ENCODE measurements at regions not wholly inside any gene's neighbourhood (a gene's known extent, or its start where the extent isn't known, plus 50 kb on each side); places are given as distances from the start of the nearest gene placed in this dataset.

GRCh38 chr6:23306251-23306950 is 737.0 kb downstream of the HDGFL1 start:
- Histone ChIP-seq H3K4me3 (no peak overlapping the region), H3K27ac (no peak overlapping the region), H3K9me3 (no peaks in the 10 kb centered on the region), H3K36me3 (no peaks in the 10 kb centered on the region), H3K4me1 (no peaks in the 10 kb centered on the region), H3K27me3 (no peaks in the 10 kb centered on the region)
- WGBS, 2 donors: 81 to 84% methylated on average over 2 of the region's 2 CpGs
- DNase-seq (ENCODE audit: low spot score in 2 of 2): no peak
- TF ChIP-seq EP300 (IDR thresholded peaks at IDR 0.05): no peak
- TF ChIP-seq CTCF (IDR thresholded peaks at IDR 0.05): no peak
- no peak for TF ChIP-seq POLR2A (IDR thresholded peaks at IDR 0.05)

DNA sequence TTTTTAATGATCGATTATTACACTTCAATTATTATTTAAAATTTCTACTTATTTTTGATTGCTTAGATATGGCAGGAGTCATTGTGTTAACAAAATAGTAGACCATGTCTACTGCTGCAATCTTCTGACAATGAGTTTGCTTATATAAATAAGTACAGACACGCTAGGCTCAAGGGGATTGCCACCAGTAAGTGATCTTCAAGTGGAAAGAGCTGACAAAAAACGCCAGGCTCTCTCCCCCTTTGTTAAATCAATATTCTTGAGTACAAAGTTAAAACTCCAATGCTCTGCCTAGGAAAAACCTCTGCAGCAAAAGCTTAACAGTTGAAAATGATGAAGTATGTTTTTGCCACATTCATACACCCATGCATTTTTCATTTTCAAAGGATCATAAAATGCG is 738.1 kb downstream of the HDGFL1 start:
- H3K27me3 ChIP-seq: no peaks in the 10 kb centered on the region
- no peak for TF ChIP-seq POLR2A (IDR thresholded peaks at IDR 0.05)
- no peak for TF ChIP-seq CTCF (IDR thresholded peaks at IDR 0.05)
- no peak for TF ChIP-seq EP300 (IDR thresholded peaks at IDR 0.05)
- WGBS, 2 donors: 77 to 87% methylated on average over 4 of the region's 4 CpGs

DNA sequence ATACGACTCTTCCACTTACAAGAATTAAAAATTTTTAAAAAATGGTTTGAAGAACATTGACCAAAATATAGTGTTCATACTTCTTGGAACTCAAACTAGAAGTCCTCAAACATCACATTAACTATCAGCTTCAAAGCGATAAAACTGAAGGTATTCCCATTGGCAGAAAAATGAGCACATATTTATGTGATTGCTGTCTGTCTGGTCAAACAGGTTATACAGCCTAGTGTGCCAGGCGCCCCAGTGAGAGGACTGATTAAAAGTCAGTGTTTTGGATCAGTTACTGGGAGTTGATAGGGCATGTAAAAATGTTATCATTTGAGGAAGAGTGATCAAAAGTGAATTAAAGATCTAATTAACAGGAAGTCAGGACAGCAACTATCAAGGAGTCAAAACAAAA is 738.8 kb downstream of the HDGFL1 start:
- Histone ChIP-seq H3K9me3 (no peaks in the 10 kb centered on the region), H3K4me1 (no peaks in the 10 kb centered on the region), H3K36me3 (no peaks in the 10 kb centered on the region), H3K4me3 (no peak overlapping the region), H3K27ac (no peak overlapping the region), H3K27me3 (no peaks in the 10 kb centered on the region)
- no peak for DNase-seq (ENCODE audit: low spot score in 2 of 2)
- TF ChIP-seq CTCF (IDR thresholded peaks at IDR 0.05): no peak
- WGBS, 2 donors: 61 to 63% methylated on average over 3 of the region's 3 CpGs

More for the DNA sequence above, 738.1 kb downstream of the HDGFL1 start:
- H3K4me1 ChIP-seq: no peaks in the 10 kb centered on the region
- no peaks in the 10 kb centered on the region for H3K36me3 ChIP-seq
- H3K27ac ChIP-seq: no peak overlapping the region
- no peak overlapping the region for H3K4me3 ChIP-seq
- no peaks in the 10 kb centered on the region for H3K9me3 ChIP-seq
- DNase-seq (ENCODE audit: low spot score in 2 of 2): no peak

DNA sequence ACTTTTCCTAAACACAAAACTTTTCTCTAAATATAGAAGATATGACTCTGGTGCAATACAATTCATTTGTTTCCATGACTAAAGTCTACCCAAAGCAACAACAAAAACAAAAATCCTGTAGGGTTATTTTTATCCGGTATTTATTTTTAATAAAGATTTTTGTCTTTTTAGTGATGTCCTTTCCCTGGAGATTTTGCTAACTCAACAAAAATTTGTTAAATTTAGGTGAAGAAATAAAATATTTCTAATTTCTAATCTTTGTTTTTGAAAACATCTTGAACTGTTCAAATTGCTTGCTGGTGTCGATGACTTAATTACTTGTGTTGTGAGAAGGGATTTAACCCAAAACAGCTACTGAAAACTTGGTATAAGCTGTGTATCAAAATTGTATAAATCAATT is 741.8 kb downstream of the HDGFL1 start:
- DNase-seq (ENCODE audit: low spot score in 2 of 2): no peak
- H3K27ac ChIP-seq: no peak overlapping the region
- no peaks in the 10 kb centered on the region for H3K4me1 ChIP-seq
- H3K9me3 ChIP-seq: no peaks in the 10 kb centered on the region
- no peaks in the 10 kb centered on the region for H3K27me3 ChIP-seq
- no peaks in the 10 kb centered on the region for H3K36me3 ChIP-seq
- 62 to 68% methylated on average over 2 of the region's 2 CpGs for WGBS, 2 donors
- TF ChIP-seq CTCF (IDR thresholded peaks at IDR 0.05): no peak
- TF ChIP-seq POLR2A (IDR thresholded peaks at IDR 0.05): no peak
- H3K4me3 ChIP-seq: no peak overlapping the region

GRCh38 chr6:23316131-23316530 is 746.8 kb downstream of the HDGFL1 start:
- no peak overlapping the region for H3K27ac ChIP-seq
- TF ChIP-seq CTCF (IDR thresholded peaks at IDR 0.05) (no peak), EP300 (IDR thresholded peaks at IDR 0.05) (no peak), POLR2A (IDR thresholded peaks at IDR 0.05) (no peak)
- WGBS, 2 donors: 45 to 91% methylated on average over 1 of the region's 1 CpG
- no peak for DNase-seq (ENCODE audit: low spot score in 2 of 2)
- no peak overlapping the region for H3K4me3 ChIP-seq
- H3K27me3 ChIP-seq: no peaks in the 10 kb centered on the region
- no peaks in the 10 kb centered on the region for H3K4me1 ChIP-seq
- no peaks in the 10 kb centered on the region for H3K36me3 ChIP-seq
- H3K9me3 ChIP-seq: no peaks in the 10 kb centered on the region

Measured in tibial nerve (tissue), 4 donors.